GM12874 (cell line): ENCODE measurements at regions not wholly inside any gene's neighbourhood (a gene's known extent, or its start where the extent isn't known, plus 50 kb on each side); places are given as distances from the start of the nearest gene placed in this dataset.

ENCODE experiments used
- TF ChIP-seq, protein P1 (sequence below): IDR thresholded peaks from 2 replicates; pipeline ENCODE4 v1.5.1; 2011; ENCODE audit warnings: low read depth, mild to moderate bottlenecking, control low read depth, low read length, moderate library complexity; ENCODE audit not compliant: insufficient read depth

DNA sequence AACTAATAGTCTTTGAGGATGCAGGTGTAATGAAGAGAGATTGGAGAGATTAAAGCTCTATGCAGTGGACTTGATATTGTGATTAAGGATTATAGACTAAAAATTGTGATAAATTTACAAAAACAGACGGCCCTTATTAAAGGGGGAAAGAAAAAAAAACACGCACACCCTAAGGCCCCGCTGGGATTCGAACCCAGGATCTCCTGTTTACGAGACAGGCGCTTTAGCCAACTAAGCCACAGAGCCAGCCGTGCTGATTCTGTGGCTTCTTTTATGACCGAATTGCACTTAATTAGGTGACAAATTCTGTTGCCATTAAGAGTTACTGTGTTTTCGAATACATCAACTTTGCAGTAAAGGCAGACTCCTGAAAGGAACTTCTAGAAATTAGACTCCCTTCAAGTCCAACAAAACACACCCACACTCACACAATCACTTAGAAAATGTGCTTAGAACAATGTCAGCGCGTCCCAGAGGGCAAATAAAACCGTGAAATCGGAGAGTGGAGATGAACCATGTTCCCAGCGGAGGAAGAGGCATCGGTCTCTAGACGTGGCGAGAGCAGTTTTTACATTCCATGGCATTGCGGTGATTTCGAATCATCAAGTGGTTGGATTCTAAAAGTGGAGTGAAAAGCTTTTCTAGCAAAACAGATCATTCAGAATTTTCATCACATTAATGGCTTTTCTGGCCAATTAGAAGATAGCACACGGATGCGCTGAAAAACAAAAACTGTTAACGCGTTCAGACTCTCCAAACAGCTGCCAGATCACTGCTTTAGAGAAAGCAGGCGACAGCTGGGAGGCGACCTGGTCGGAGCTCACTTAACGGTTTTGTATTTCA is 122.6 kb downstream of the GPX5 start:
- TF ChIP-seq, protein P1, sequence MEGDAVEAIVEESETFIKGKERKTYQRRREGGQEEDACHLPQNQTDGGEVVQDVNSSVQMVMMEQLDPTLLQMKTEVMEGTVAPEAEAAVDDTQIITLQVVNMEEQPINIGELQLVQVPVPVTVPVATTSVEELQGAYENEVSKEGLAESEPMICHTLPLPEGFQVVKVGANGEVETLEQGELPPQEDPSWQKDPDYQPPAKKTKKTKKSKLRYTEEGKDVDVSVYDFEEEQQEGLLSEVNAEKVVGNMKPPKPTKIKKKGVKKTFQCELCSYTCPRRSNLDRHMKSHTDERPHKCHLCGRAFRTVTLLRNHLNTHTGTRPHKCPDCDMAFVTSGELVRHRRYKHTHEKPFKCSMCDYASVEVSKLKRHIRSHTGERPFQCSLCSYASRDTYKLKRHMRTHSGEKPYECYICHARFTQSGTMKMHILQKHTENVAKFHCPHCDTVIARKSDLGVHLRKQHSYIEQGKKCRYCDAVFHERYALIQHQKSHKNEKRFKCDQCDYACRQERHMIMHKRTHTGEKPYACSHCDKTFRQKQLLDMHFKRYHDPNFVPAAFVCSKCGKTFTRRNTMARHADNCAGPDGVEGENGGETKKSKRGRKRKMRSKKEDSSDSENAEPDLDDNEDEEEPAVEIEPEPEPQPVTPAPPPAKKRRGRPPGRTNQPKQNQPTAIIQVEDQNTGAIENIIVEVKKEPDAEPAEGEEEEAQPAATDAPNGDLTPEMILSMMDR, result no peak

DNA sequence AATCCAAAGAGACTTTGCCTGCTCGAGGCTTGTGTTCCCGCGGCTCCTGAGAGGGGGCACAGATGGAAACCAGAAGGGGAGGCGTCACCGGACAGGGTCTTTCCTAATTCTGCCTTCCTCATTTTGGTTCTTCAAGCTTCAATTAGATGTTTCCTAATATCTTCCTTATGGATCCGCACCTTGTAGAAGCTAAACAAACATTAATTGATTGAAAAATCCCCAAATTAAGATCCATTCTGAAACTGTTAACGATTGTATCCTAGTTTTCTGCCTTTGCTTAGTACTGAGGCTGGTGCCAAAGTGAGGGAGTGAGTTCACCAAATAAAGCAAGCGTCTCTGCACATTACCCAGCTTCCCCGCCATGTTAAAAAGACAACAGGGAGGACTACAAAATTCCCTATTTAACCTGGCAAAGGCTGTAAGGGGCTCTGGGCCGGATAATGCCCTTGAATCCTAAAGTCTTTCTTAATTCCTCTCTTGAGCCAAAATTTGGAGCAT is 123.2 kb downstream of the GPX5 start:
- TF ChIP-seq, protein P1, result no peak

DNA sequence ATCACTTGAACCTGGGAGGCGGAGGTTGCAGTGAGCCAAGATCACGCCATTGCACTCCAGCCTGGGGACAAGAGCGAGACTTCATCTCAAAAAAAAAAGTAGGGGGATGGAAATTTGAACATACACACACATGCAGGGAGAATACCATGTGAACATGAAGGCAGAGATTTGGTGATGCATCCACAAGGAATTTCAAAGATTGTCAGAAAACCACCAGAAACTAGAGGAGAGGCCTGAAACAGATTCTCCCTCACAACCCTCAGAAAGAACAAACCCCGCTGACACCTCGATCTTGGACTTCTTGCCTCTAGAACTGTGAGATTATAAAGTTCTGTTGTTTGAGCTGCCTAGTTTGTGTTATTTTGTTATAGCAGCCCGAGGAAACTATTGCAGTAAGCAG is 125.5 kb downstream of the GPX5 start:
- TF ChIP-seq, protein P1, result no peak

DNA sequence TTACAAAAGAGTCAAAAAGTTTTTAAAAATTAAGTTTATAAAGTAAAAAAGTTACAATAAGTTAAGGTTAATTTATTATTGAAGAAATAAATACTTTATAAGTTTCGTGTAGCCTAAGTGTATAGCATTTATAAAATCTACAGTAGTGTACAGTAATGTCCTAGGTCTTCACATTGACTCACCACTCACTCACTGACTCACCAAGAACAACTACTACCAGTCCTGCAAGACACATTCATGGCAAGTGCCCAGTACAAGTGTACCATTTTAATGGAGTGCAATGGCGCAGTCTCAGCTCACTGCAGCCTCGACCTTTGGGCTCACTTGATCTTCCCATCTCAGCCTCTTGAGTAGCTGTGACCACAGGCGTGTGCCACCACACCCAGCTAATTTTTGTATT is 128.2 kb downstream of the GPX5 start:
- TF ChIP-seq, protein P1, result no peak

DNA sequence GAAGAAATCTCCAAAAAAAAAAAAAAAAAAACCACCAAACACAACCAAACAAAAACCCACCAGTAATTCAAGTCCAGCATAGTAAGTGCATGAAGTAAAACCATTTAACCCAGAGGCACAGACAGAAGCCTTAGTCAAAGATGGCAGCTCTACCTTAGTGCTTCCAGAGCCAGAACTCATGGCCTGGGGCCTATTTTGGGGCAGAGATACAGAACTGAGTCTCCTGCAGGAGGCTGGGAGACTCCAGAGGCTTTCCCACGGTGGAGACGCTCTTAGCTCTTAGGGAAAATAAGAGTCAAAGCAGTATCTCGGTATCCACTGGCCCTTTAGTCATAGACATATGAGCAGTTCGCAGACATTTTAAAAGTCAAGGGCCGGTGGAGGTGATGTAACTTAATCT is 129.5 kb downstream of the GPX5 start:
- TF ChIP-seq, protein P1, result no peak

DNA sequence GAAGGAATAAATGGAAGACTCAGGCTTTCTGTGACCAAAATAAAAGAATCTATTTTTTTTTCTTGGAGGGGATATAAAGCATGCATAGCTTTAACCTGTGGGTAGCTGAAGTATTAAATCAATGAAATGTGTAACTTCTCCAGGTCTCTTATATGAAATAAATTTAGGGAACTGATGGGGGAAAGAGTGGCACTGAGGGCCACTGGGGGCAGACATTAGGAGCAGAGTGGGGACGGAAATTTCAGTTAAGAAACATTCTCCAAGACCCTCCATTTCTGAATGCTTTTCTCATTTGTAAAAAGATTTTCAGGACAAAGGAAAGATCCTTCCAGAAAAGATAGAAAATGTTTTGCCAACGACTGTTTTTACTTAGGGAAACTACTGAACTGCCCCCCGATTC is 131.0 kb downstream of the GPX5 start:
- TF ChIP-seq, protein P1, result no peak

DNA sequence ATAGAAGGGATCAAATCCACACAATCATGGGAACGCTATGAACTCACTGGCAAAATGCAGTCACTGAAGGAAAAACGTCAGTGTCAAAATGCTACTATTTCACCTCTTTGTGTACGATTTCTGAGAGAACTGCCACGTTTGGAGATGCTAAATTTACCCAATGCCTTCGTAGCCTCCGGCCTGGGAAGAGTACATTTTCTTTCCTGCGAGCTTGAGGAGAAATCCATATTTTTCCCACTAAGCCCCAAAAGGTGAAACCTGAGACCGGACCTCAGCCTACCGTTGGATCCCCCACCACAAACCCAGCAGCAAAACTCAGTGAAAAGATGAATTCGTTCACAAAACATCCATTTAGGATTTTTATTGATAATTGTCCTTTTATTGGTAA is 131.7 kb downstream of the GPX5 start:
- TF ChIP-seq, protein P1, result no peak
